GM23338 (cell line): ENCODE measurements at regions not wholly inside any gene's neighbourhood (a gene's known extent, or its start where the extent isn't known, plus 50 kb on each side); places are given as distances from the start of the nearest gene placed in this dataset.

ENCODE experiments used
- CREB1 ChIP-seq: fragments of 250-450 bp; sonication (Bioruptor Pico); IDR thresholded peaks from 2 replicates; pipeline ENCODE4 v1.5.0; 2020; ENCODE audit warnings: low read depth, mild to moderate bottlenecking, moderate library complexity
- CTCF ChIP-seq, 2 experiments: fragments of 200-600 bp in 1 of 2; sonication (generic) in 1 of 2; conservative IDR thresholded peaks; 2 replicates each; pipeline versions ENCODE4 v1.5.1 to v1.6.1; 2016 to 2017; ENCODE audit warnings: antibody characterized with exemption in 2 of 2, low read depth in 2 of 2, mild to moderate bottlenecking in 2 of 2, moderate library complexity in 1 of 2
- EZH2 ChIP-seq: fragments of 200-600 bp; sonication (generic); IDR thresholded peaks from one replicate; pipeline ENCODE4 v1.8.0; 2017; ENCODE audit warnings: antibody characterized with exemption, mild to moderate bottlenecking, low read depth; ENCODE audit not compliant: unreplicated experiment
- EZH2phosphoT487 ChIP-seq: fragments of 200-600 bp; sonication (generic); IDR thresholded peaks from one replicate; pipeline ENCODE4 v1.8.1; 2018; ENCODE audit warnings: antibody characterized with exemption; ENCODE audit not compliant: unreplicated experiment
- JUNB ChIP-seq: IDR thresholded peaks from one replicate; pipeline ENCODE4 v1.6.1; 2016; ENCODE audit warnings: antibody characterized with exemption; ENCODE audit not compliant: unreplicated experiment
- POLR2AphosphoS5 ChIP-seq: IDR thresholded peaks from 2 replicates; pipeline ENCODE4 v1.6.1; 2016; ENCODE audit warnings: antibody characterized with exemption, low read depth
- REST ChIP-seq: IDR thresholded peaks from one replicate; pipeline ENCODE4 v1.6.1; 2018; ENCODE audit warnings: antibody characterized with exemption; ENCODE audit not compliant: unreplicated experiment
- ZNF114 ChIP-seq: fragments of 250-450 bp; sonication (Bioruptor Pico); IDR thresholded peaks from 2 replicates; pipeline ENCODE4 v1.5.0; 2020; ENCODE audit warnings: mild to moderate bottlenecking, moderate library complexity
- ZNF462 ChIP-seq: fragments of 250-450 bp; sonication (Bioruptor Pico); IDR thresholded peaks from 2 replicates; pipeline ENCODE4 v1.5.0; 2020; ENCODE audit warnings: mild to moderate bottlenecking, moderate library complexity

GRCh38 chr3:87810452-87811016, 248.3 kb downstream of the CGGBP1 start:
- TF ChIP-seq JUNB (no peak), CTCF (conservative IDR thresholded peaks at IDR 0.05; ENCODE audit: low read depth in 2 of 2) (no peak), EZH2phosphoT487 (no peak), REST (no peak), EZH2 (no peak), POLR2AphosphoS5 (no peak), ZNF114 (CRISPR knock-in tag) (no peak), CREB1 (CRISPR knock-in tag) (no peak), ZNF462 (CRISPR knock-in tag) (no peak)
